ENCODE measurements at regions not wholly inside any gene's neighbourhood (a gene's known extent, or its start where the extent isn't known, plus 50 kb on each side); places are given as distances from the start of the nearest gene placed in this dataset.

DNA sequence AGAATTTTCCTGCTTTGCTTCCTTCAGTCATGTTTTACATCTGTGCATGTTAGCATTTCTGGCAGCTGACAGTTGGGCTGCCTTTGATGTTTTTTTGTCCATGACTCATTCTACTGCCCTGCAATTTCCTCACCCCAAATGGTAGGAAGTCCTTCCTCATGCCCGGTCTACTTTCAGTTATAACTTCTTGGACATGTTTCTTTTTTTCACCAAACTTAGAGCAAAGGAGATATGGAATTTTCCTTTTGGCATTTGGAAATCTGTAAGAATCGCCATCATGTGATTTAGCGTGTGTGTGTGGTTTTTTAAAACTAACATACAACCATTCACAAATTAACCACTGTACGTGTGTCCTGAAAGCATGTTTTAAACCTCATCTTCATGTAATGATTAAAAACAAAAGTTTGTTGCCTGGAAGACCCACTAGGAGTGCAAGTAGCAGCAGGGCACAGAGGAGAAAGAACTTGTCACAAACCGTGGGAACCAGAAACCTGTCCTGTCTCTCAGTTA is 430.7 kb upstream of the CFAP20DC start:
- TF ChIP-seq, protein P1, sequence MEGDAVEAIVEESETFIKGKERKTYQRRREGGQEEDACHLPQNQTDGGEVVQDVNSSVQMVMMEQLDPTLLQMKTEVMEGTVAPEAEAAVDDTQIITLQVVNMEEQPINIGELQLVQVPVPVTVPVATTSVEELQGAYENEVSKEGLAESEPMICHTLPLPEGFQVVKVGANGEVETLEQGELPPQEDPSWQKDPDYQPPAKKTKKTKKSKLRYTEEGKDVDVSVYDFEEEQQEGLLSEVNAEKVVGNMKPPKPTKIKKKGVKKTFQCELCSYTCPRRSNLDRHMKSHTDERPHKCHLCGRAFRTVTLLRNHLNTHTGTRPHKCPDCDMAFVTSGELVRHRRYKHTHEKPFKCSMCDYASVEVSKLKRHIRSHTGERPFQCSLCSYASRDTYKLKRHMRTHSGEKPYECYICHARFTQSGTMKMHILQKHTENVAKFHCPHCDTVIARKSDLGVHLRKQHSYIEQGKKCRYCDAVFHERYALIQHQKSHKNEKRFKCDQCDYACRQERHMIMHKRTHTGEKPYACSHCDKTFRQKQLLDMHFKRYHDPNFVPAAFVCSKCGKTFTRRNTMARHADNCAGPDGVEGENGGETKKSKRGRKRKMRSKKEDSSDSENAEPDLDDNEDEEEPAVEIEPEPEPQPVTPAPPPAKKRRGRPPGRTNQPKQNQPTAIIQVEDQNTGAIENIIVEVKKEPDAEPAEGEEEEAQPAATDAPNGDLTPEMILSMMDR (IDR thresholded peaks at IDR 0.05; ENCODE audit: insufficient read depth, low read depth, low read length): no peak
- no peak for TF ChIP-seq EZH2 (IDR thresholded peaks at IDR 0.05; ENCODE audit: insufficient read depth, low read length)
